OCI-LY1 (cell line): ENCODE measurements at regions not wholly inside any gene's neighbourhood (a gene's known extent, or its start where the extent isn't known, plus 50 kb on each side); places are given as distances from the start of the nearest gene placed in this dataset.

Experiments used
- H2AFZ ChIP-seq: fragments of 200-600 bp; sonication (generic), shearing (Covaris generic); 2 replicates; pipeline ENCODE4 v1.6.0; 2014; ENCODE audit warnings: antibody characterized with exemption, mild to moderate bottlenecking, low read length
- H3F3A ChIP-seq: fragments of 200-600 bp; sonication (generic), shearing (Covaris generic); 2 replicates; pipeline ENCODE4 v1.6.0; 2014; ENCODE audit warnings: mild to moderate bottlenecking, antibody characterized with exemption, low read length, moderate library complexity; ENCODE audit not compliant: insufficient read depth
- H3K27ac ChIP-seq: fragments of 200-600 bp; sonication (generic); 2 replicates; pipeline ENCODE4 v1.5.1; 2014; ENCODE audit warnings: low read length, mixed run types, mild to moderate bottlenecking, low read depth; ENCODE audit not compliant: poor library complexity, severe bottlenecking
- H3K27me3 ChIP-seq: fragments of 200-600 bp; sonication (generic); 2 replicates; pipeline ENCODE4 v1.6.0; 2014; ENCODE audit warnings: antibody characterized with exemption, mild to moderate bottlenecking, low read length, moderate library complexity; ENCODE audit not compliant: insufficient read depth
- H3K36me3 ChIP-seq: fragments of 200-600 bp; sonication (generic); 2 replicates; pipeline ENCODE4 v1.6.1; 2014; ENCODE audit warnings: mild to moderate bottlenecking, antibody characterized with exemption, low read length, moderate library complexity, mixed read lengths; ENCODE audit not compliant: insufficient read depth
- H3K4me1 ChIP-seq: fragments of 200-600 bp; sonication (generic); 2 replicates; pipeline ENCODE4 v1.5.1; 2014; ENCODE audit warnings: mild to moderate bottlenecking, low read length, moderate library complexity; ENCODE audit not compliant: insufficient read depth, severe bottlenecking
- H3K4me2 ChIP-seq: fragments of 200-600 bp; sonication (generic), shearing (Covaris generic); 2 replicates; pipeline ENCODE4 v1.6.1; 2014; ENCODE audit warnings: low read length
- H3K4me3 ChIP-seq: fragments of 200-600 bp; sonication (generic); 2 replicates; pipeline ENCODE4 v1.5.1; 2014; ENCODE audit warnings: low read length, low read depth, mild to moderate bottlenecking, mixed read lengths; ENCODE audit not compliant: poor library complexity, severe bottlenecking
- H3K79me2 ChIP-seq: fragments of 200-600 bp; shearing (Covaris generic); 2 replicates; pipeline ENCODE4 v1.6.1; 2016; ENCODE audit warnings: mixed run types, low read length, mixed read lengths; ENCODE audit not compliant: insufficient read depth
- H3K9ac ChIP-seq: fragments of 200-600 bp; sonication (generic), shearing (Covaris generic); 2 replicates; pipeline ENCODE4 v1.6.1; 2014; ENCODE audit warnings: mild to moderate bottlenecking, low read length, mixed read lengths
- H3K9me2 ChIP-seq: fragments of 200-600 bp; sonication (generic), shearing (Covaris generic); 2 replicates; pipeline ENCODE4 v1.6.1; 2014; ENCODE audit warnings: low read depth, mild to moderate bottlenecking, low read length, mixed read lengths
- H3K9me3 ChIP-seq: fragments of 200-600 bp; shearing (Covaris generic); 2 replicates; pipeline ENCODE4 v1.6.1; 2014; ENCODE audit warnings: low read length, mixed read lengths
- H4K20me1 ChIP-seq: fragments of 200-600 bp; sonication (generic), shearing (Covaris generic); 2 replicates; pipeline ENCODE4 v1.6.0; 2016; ENCODE audit warnings: mild to moderate bottlenecking, low read length; ENCODE audit not compliant: insufficient read depth
- EZH2 ChIP-seq: fragments of 200-600 bp; sonication (generic), shearing (Covaris generic); IDR thresholded peaks from 2 replicates; pipeline ENCODE4 v1.8.0; 2017; ENCODE audit warnings: borderline replicate concordance, mixed run types, mild to moderate bottlenecking, antibody characterized with exemption, low read length, moderate library complexity, mixed read lengths
- TF ChIP-seq, protein P1 (sequence below): fragments of 200-600 bp; sonication (generic), shearing (Covaris generic); IDR thresholded peaks from 2 replicates; pipeline ENCODE4 v1.5.1; 2017; ENCODE audit warnings: mild to moderate bottlenecking, antibody characterized with exemption, low read length, moderate library complexity, mixed read lengths

DNA sequence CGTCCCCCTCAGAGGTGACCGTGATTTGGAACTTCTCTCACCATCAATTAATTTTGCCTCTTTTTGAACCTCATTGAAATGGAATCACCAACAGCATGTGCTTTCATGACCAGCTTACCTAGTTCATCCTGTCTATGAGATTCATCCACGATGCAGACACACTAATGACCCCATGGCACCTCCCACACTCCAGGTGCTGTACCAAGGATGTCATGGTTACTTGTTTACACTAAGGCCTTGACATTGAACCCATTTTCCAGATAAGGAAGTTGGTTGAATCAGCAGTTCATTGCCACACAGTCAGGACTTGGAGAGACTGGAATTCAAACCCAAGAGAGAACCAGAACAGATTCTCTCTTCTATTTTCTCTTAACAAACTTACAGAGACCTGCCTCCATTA is 139.0 kb downstream of the ZFP36L2 start:
- H3K27me3 ChIP-seq, result peaks cover 3% of the 10 kb centered on the region; the same call in 1 of the 2 replicates
- H4K20me1 ChIP-seq, result no peaks in the 10 kb centered on the region
- no peak overlapping the region for H3K27ac ChIP-seq
- H3F3A ChIP-seq, result no peaks in the 10 kb centered on the region
- H3K79me2 ChIP-seq, result no peaks in the 10 kb centered on the region
- H3K4me3 ChIP-seq, result no peak overlapping the region
- H3K36me3 ChIP-seq, result no peaks in the 10 kb centered on the region
- H3K9ac ChIP-seq, result no peak overlapping the region
- no peak overlapping the region for H2AFZ ChIP-seq
- no peaks in the 10 kb centered on the region for H3K9me2 ChIP-seq
- H3K4me1 ChIP-seq, result no peaks in the 10 kb centered on the region
- H3K4me2 ChIP-seq, result no peak overlapping the region
- TF ChIP-seq EZH2, result no peak
- TF ChIP-seq, protein P1, sequence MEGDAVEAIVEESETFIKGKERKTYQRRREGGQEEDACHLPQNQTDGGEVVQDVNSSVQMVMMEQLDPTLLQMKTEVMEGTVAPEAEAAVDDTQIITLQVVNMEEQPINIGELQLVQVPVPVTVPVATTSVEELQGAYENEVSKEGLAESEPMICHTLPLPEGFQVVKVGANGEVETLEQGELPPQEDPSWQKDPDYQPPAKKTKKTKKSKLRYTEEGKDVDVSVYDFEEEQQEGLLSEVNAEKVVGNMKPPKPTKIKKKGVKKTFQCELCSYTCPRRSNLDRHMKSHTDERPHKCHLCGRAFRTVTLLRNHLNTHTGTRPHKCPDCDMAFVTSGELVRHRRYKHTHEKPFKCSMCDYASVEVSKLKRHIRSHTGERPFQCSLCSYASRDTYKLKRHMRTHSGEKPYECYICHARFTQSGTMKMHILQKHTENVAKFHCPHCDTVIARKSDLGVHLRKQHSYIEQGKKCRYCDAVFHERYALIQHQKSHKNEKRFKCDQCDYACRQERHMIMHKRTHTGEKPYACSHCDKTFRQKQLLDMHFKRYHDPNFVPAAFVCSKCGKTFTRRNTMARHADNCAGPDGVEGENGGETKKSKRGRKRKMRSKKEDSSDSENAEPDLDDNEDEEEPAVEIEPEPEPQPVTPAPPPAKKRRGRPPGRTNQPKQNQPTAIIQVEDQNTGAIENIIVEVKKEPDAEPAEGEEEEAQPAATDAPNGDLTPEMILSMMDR, result no peak
- H3K9me3 ChIP-seq, result no peaks in the 10 kb centered on the region

DNA sequence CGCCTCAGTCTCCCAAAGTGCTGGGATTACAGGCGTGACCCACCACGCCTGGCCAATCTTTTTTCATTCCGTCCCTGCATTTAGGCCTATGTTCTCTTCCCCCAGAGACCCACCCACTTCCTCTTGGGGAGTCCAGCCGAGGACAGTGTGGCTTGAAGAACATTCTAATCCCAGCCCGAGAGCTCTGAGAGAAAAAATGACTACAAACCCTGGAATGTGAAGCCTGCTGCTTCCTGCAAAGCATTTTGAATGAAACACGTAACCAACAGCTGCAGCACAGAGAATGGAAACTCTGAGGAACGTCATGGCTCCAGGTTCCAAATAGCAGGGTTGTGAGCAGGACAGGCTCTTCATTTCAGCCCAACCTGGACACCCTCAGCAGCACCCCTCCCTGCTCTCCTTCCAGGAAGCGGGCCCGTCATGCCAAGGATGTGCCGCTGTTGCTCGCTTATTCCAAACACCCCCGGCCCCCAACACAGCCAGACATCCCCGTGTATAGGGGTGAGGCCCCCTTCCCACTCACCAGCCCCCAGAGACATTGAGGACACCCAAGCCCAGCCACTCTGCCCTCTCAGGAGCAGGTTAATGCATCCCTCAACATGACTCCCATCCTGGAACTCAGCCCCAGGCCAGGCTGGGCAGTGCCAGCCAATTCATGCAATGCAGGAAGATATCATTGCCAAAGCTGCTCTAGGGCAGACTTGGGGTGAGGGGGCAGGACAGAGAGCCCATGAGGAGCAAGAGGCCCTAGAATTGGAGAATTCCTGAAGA is 139.8 kb downstream of the ZFP36L2 start:
- Histone ChIP-seq H2AFZ (no peak overlapping the region), H4K20me1 (no peaks in the 10 kb centered on the region), H3K27me3 (peaks cover 3% of the 10 kb centered on the region; the same call in 1 of the 2 replicates), H3K4me2 (no peak overlapping the region), H3F3A (no peaks in the 10 kb centered on the region), H3K9ac (no peak overlapping the region), H3K27ac (no peak overlapping the region), H3K4me1 (no peaks in the 10 kb centered on the region), H3K4me3 (no peak overlapping the region), H3K9me2 (no peaks in the 10 kb centered on the region), H3K79me2 (no peaks in the 10 kb centered on the region), H3K36me3 (no peaks in the 10 kb centered on the region), H3K9me3 (no peaks in the 10 kb centered on the region)
- TF ChIP-seq EZH2, result no peak
- TF ChIP-seq, protein P1, result no peak

DNA sequence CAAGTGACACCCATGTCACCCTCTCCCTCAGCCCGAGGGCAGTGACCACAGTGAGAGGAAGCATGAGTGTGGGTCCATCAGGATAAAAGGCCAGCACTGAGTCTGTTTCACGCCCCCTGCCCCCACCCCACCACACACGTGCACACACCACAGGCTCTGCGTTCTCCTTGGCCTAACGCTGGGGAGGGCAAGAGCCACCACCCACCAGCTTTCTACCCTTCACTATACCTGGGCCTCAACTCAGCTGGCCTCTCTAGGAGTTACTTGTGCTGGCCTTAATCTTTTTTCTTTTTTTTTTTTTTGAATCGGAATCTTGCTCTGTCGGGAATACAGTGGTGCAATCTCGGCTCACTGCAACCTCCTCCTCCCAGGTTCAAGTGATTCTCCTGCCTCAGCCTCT is 140.5 kb downstream of the ZFP36L2 start:
- no peaks in the 10 kb centered on the region for H3K9me2 ChIP-seq
- no peaks in the 10 kb centered on the region for H3F3A ChIP-seq
- no peak overlapping the region for H3K27ac ChIP-seq
- no peaks in the 10 kb centered on the region for H3K36me3 ChIP-seq
- TF ChIP-seq, protein P1, result no peak
- no peak for TF ChIP-seq EZH2
- no peak overlapping the region for H3K4me2 ChIP-seq
- H3K79me2 ChIP-seq, result no peaks in the 10 kb centered on the region
- peaks cover 3% of the 10 kb centered on the region; the same call in 1 of the 2 replicates for H3K27me3 ChIP-seq
- no peaks in the 10 kb centered on the region for H3K9me3 ChIP-seq
- no peak overlapping the region for H3K4me3 ChIP-seq
- H3K4me1 ChIP-seq, result no peaks in the 10 kb centered on the region
- no peak overlapping the region for H3K9ac ChIP-seq
- H2AFZ ChIP-seq, result no peak overlapping the region
- no peaks in the 10 kb centered on the region for H4K20me1 ChIP-seq
